Activated CD4-positive, alpha-beta T cell treated with anti-CD3 and anti-CD28 coated beads, Interleukin-2, amount 50 U/mL, for 24 hours (primary cell): ENCODE measurements at regions not wholly inside any gene's neighbourhood (a gene's known extent, or its start where the extent isn't known, plus 50 kb on each side); places are given as distances from the start of the nearest gene placed in this dataset.

Experiments
- DNase-seq, 2 donors: peaks; one replicate each; pipeline ENCODE4 v3.0.0-alpha.2; 2020; ENCODE audit warnings: low read depth in 1 of 2, low spot score in 1 of 2

DNA sequence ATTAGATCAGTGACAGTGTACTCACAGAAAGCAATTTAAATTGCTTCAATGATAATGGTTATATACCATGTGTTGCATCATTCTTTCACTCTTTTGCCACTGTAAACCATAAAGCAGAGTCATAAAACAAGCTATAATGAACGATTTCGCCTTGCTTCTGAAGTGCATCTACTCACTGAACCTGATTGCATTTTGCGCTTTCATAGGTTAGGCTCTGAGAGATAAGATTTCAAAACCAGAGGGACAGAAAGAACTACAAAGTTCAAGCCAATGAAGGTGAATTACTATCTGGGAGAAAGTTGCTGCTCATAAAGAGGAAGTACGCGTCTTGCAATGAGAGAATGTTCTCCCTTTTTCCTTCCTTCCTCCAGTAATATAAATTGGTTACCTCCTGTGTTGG is 412.7 kb downstream of the CETN3 start:
- no peak for DNase-seq

- DNase-seq: no peak
Measured at GRCh38 chr5:89996335-89996734, 413.2 kb downstream of the CETN3 start.

DNA sequence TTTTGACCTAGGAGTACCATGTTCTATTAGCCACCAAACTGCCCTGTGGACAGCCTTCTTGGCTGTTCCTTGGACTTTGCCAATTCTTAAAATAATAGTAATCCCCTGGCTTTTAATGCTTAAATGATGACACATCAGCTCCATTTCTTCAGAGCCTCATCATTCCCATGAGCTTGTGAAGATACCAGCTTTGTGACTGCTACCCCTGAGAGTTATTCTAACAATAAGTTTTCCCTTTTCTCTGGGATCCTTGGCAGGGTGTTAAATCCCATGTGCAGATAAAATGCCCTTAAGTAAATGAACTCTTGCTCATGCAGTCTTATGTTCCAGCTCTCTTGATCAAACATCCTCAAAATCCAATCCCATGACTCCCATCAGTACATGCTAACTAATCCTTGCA is 415.3 kb downstream of the CETN3 start:
- DNase-seq: no peak

DNA sequence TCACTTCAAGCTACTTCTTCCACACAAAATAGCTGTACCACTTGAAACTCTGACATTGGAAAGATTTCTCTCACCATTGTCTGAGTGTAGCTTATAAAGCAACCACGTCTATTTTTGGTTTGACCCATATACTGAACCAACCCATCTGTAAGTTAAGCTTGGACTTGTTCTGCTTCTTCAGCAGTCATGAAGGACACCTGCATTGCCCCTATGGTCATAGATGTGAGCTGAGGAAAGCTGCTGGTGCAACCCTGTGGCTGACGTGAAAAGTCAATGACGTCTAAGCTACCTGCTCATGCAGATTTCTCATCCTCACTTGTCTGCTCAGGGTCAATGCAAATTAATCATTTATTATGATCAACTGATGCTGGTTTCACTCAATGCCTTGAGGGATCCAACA is 417.4 kb downstream of the CETN3 start:
- no peak for DNase-seq

DNA sequence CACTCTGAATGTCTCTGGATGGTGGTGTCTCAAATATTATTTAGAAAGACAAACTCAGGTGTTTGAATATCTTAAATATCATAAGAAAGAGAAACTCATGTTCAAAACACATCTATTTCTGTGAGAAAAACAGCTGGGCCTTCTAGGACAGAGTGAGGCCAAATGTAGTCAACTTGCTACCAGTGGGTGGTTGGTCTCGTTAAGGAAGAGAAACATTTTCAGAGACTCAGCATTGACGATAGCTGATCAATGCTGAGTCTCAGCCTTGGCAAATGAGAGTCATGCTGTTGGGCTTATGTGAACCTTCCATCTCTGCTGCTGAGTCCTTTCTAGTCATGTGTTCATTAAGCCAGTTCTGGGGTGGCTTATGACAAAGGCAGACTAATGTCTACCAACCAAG is 418.0 kb downstream of the CETN3 start:
- DNase-seq: no peak

- DNase-seq: no peak
Measured at GRCh38 chr5:89989776-89990175, 419.8 kb downstream of the CETN3 start.

- DNase-seq: no peak
Measured at GRCh38 chr5:89988998-89989655, 420.4 kb downstream of the CETN3 start.

GRCh38 chr5:89988129-89988810 is 421.3 kb downstream of the CETN3 start:
- no peak for DNase-seq

DNA sequence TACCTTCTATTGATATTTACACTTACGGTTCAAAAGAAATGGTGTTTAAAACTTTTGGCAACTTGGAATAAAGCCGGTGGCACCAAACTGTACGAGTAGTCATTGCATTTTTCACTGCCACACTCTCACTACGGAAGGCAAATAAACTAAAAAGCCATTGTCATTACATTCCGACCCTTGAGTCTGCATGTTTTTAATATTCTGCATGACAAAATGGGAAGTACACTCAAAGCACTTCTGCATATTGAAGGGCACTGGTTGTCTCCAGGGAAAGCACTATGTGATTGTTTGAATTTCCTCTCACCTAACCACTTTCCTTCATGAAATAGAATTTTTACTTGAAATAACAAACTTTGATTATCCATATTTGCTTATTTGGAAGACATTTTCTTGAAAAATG is 426.3 kb downstream of the CETN3 start:
- DNase-seq: no peak

GRCh38 chr5:89981878-89982773 is 427.4 kb downstream of the CETN3 start:
- no peak for DNase-seq

GRCh38 chr5:89981021-89981420 is 428.5 kb downstream of the CETN3 start:
- no peak for DNase-seq

GRCh38 chr5:89973516-89973915 is 436.0 kb downstream of the CETN3 start:
- DNase-seq: no peak

- DNase-seq: no peak
Measured at GRCh38 chr5:89972901-89973300, 436.7 kb downstream of the CETN3 start.

- no peak for DNase-seq
Measured at GRCh38 chr5:89968958-89969381, 440.6 kb downstream of the CETN3 start.

GRCh38 chr5:89967771-89968444 is 441.6 kb downstream of the CETN3 start:
- no peak for DNase-seq

GRCh38 chr5:89956838-89957237 is 452.7 kb downstream of the CETN3 start:
- no peak for DNase-seq

GRCh38 chr5:89954916-89955315 is 454.6 kb downstream of the CETN3 start:
- no peak for DNase-seq

- DNase-seq: no peak
Measured at GRCh38 chr5:89951876-89952275, 457.7 kb downstream of the CETN3 start.

- DNase-seq: no peak
Measured at GRCh38 chr5:89950234-89950633, 459.3 kb downstream of the CETN3 start.

DNA sequence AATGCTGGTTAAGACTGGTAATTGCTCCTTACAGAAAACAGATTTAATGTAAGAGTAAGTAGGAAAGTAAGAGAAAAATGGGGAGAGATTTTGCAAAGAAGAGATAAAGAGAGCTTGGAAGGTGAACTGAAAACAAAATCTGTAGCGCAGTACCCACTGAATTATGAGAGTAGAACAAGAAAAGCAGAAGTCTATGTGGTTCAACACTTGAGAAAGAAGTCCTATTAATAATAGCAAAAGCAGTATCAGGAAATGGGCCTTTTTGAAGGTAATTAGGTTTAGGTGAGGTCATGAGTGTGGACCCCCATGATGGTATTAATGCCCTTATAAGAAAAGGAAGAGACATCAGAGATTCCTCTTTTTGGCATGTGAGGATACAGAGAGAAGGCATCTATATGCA is 460.6 kb downstream of the CETN3 start:
- DNase-seq: no peak

- no peak for DNase-seq
Measured at GRCh38 chr5:89946916-89947315, 462.6 kb downstream of the CETN3 start.
